Daoy (cell line): ENCODE measurements at regions not wholly inside any gene's neighbourhood (a gene's known extent, or its start where the extent isn't known, plus 50 kb on each side); places are given as distances from the start of the nearest gene placed in this dataset.
A peak's percentile ranks its signal among the peaks of the same experiment; 100 is the strongest.

Experiments
- DNase-seq: peaks from one replicate; pipeline ENCODE4 v3.0.0-alpha.2; 2015; ENCODE audit warnings: low read depth

DNA sequence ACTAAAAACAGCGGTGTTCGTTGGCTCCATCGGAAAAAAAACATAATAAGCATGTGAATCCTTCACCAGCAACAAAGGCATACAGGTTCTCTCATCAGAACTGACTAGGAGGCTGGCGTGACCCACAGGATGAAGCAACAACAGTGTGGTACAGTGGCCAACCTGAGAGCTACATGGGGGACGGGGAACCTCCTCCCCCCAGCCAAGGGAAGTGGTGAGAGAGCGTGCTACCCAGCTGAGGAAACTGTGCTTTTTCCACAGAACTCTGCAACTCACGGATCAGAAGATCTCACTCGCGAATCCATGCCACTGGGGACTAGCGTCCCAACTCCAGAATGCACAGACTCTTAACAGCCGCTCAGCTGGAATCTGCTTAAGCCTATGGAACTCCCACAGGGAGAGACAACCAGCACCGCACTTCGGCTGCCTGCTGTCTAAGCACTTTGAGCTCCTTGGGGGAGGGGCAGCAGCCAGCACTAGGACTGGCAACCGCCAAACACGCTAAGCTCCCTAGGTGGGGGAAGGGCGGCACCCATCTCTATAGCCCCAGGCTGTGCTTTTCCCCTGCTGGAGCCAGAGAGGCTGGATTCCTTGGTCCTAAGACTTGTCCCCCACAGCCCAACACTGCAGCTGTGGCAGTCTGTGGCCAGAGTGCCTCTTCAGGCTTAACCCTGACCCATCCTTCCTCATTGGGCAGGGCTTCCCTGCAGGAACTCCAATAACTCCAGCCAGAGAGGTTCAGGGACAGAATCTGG is 538.3 kb upstream of the BTBD3 start:
- no peak for DNase-seq

DNA sequence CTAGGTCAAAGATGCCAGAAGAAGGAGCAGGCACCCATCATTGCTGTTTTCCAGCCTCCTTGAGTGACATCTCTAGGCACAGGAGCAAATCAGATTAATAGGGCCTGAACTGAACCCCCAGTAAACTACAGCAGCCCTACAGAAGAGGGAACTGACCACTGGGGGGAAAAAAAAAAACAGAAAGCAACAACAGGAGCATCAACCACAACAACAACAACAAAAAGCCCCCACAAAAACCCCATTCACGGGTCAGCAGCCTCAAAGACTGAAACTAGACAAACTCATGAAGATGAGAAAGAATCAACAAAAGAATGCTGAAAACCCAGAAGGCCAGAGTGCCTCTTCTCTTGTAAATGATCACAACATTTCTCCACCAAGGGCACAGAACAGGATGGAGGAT is 537.4 kb upstream of the BTBD3 start:
- DNase-seq, result no peak

DNA sequence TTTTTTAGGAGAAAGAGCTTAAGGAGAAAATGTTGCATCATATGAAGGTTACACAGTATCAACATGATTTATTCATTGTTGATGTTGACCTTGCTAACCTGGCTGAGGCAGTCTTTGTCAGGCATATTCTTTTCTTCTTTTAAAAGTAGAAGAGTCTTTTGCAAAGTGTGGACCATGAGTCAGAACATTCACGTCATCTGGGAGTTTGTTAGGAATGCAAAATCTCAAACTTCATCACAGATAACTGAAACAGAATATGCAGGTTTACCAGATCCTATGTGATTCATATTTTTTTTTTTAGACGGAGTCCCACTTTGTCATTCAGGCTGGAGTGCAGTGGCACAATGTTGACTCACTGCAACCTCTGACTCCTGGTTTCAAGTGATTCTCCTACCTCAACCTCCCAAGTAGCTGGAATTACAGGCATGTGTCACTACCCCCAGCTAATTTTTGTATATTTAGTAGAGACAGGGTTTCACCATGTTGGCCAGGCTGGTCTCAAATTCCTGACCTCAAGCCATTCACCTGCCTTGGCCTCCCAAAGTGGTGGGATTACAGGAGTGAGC is 530.4 kb upstream of the BTBD3 start:
- peak; percentile 62 for DNase-seq

DNA sequence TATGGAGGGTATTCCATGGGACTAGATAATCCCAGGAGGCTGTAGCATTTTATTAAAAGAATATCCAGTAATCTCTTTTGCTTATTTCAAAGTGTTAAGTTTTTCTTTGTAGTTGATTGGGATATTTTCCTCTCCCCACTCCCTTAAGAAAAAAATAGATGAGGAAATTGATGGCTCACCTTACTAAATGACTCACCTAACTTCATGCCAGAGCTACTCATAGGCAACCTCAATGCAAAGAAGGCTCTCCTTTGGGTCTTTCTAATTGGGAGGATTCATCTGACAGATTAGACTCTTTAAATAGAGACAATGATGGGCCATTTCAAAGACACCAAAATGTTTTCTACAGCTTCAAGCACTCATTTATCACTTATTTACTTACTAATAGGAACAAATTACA is 528.5 kb upstream of the BTBD3 start:
- DNase-seq, result peak; percentile 15

DNA sequence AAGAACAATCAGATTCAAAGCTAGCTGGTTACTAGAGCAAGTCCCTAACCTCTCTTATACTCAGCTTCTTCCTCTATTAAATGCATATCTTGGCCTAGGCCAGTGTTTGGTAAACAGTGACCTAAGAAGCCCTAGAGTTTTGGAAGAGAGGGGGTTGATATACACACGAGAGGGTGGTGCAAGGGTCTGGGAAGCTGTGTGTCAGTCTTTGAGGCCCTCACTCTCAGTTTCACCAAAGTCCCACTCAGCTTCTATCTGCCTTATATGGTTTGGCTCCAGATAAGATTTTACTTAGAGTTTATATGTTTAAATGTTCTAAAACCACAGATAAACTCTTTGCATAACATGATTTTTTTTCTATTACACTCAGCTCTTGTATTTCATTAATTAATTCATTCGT is 526.1 kb upstream of the BTBD3 start:
- no peak for DNase-seq

DNA sequence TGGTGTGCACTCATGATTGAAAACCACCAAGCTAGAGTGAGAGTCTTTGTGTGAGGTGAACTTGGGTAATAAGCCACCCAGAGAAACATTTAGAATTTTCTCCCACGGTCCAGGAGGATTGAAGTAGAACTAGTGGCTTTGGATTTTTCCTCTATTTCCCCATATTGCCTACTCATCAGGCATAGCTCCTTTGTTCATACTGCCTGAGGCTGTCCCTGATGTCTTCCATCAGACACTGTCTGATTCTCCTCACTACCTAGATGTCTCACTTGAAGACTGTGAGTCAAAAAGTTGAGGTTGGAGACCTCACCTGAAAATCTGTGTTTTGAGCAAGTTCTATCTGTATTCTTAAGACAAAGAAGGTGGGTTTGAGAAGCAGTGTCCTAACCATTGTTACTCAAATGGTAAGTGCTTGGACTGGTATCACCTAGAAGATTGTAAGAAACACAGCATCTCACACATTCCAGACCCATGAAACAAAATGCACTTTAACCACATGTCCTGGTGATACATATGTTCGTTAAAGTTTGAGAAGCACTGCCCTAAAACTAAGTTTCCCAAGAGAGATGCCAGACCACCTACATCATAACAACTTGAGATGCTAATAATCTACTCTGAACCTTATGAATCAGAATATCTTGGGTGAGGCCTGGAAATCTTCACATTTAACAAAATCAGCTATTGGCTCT is 523.4 kb upstream of the BTBD3 start:
- DNase-seq, result peak; percentile 36

DNA sequence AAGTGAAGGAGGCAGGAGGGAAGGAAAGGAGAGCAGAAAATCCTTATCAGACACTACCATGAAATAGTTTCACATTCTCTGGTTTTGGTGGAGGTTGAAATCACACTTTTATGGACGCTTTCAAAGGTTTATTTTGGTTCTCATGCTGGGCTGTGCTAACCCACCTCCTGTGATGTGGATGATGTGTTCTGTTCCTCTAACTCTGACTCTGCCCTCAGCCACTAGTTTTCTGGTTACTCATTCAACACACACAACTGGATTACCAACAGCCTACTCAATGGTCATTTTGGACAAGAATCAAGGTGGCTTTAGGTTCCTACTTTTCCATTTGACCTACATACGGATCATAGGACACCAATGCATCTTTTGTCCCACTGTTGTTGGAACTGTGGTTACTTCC is 522.1 kb upstream of the BTBD3 start:
- DNase-seq, result no peak

DNA sequence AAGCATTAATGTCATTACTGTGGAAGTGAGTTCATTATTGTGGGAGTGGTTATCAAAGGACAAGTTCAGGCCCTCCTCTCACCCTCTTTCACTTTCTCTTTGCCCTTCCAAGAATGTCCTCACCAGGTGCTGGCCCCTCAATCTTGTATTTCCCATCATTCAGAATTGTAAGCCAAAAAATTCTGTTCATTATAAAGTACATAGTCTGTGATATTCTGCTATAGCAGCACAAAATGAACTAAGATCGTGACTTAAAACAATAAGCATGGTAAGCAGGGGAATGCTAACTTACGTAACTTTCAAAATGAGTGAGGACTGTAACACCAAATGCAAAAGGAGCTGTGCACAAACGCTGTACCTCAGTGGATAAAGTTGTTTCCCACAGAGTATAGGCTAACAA is 515.7 kb upstream of the BTBD3 start:
- DNase-seq, result peak; percentile 33

DNA sequence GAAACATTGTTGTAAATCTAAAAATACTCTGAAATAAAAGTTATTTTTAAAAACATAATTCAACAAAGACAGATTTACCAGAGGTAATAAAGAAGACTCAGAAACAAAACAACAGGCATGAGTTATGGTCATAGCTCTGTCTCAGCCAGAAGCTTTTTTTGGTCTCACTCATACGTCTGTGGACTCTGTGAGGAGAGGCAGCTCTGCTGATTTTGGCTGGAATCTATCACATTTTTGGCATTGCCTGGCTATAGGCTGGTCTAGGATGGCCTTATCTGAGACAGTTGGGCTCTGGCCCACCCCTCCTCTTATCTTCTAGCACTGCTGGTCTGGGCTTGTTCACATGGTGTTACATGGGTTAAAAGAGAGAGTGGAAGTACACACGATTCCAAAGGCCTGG is 514.0 kb upstream of the BTBD3 start:
- no peak for DNase-seq

DNA sequence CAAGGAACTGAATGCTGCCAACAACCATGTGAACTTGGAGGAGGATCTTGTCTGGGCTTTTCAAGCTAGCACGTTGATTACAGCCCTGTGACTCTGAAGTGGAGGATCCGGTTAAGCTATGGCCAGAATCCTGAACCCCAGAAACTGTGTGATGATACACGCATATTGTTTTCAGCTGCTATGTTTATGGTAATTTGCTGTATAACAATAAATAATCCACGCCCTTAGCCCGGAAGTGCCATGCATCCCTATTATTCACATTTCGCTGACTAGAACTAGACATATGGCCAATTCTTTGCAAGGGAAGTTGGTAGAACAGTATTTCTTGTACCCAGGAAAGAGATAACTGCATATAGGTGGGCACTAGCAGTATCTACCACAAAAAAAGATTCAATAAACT is 510.8 kb upstream of the BTBD3 start:
- no peak for DNase-seq

DNA sequence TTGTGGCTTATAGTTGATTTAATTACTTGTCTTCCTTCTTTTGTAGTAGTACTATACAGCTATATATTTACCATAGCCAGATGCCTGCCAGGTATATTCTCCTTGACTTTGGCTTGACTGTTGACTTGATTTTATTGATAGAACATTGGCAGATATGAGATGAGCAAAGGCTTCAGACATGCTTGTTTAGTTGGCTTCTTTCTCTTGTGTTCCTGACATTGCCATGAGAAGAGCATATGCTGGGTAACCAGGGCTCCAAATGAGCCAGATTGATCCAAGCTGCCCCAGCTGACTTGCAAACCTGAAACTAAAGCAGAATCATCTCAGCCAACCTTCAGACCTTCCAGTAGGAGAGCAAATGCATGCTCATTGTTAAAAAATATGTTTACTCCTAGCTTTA is 508.1 kb upstream of the BTBD3 start:
- no peak for DNase-seq

DNA sequence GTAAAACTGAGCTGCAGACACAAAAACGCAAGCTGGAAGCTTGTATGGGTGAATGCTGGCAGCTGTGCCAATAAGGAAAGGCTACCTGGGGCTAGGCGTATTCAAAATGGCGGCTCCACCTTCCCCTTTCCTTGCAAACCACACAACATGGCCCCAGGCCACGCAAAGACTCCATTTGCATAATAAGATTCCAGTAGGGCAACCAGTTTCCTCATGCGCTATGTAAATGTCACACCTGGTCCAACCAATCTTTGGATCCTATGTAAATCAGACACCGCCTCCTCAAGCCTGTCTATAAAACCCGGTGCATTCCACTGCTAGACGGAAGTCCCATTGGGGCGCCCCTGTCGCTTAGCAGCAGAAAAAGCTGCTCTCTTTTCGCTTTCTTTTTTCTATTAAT is 505.9 kb upstream of the BTBD3 start:
- no peak for DNase-seq

DNA sequence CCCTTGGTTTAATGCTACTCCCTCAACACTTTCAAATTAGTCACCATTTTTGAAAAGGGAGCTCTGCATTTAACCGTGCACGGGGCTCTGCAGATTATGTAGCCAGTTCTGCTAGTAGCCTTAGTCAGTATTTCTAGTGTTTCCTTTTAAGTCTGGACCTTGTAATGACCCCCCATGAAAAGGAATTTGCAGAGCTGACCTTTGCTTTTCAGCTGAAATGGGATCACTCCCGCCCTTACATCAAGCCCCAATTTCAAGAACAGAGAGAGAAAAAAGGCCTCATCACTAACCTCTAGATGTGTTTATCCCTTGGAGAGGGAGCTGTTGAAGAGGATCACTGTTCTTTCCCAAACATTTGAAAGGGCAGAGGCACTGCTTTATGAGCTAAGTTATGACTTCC is 490.7 kb upstream of the BTBD3 start:
- no peak for DNase-seq

DNA sequence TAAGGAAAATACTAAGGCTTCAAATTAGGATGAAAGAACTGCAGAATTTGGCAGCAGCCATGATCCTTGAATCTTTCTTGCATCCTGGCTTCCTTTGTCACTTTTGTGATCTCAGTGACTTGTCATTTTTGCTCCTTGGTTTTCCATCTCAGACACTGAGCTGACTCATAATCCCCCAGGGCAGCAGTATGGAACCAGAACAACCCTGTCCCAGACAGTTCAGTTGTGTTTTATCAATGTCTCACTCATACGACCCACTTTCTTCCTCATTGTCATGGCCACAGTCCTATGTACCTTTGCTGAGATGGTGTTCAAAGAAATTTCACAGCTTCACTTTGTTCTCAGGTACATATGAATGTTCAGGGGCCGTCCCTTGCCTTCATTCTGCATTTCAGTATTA is 488.5 kb upstream of the BTBD3 start:
- DNase-seq, result peak; percentile 50

DNA sequence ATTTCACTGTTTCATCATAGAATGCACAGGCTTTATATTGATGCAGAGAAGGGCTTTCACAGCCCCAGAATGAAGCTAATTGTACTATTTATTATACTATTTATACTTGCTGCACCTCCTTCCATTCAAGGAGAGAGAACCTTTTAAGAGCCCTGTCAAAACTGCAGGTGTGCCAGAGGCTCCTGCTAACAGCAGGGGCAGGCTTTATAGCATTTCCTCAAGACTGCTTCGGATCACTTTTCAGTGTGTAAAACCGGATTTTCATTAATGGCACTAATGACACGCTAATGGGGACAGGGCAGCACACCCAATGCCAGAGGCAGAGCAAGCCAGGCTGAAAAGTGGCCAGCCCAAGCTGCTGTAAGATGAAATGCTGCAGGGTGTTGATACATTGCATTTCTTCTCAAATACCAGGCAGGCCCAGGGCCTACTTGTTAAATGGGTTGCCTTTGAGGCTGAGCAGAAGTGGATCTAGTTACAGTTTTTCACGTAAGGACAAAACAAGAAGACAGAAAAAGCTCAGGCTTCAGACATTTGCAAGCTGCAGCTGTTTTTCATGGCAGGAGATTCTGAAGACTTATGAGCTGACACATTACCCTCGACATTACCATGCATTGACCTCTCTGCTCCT is 487.7 kb upstream of the BTBD3 start:
- DNase-seq, result no peak

DNA sequence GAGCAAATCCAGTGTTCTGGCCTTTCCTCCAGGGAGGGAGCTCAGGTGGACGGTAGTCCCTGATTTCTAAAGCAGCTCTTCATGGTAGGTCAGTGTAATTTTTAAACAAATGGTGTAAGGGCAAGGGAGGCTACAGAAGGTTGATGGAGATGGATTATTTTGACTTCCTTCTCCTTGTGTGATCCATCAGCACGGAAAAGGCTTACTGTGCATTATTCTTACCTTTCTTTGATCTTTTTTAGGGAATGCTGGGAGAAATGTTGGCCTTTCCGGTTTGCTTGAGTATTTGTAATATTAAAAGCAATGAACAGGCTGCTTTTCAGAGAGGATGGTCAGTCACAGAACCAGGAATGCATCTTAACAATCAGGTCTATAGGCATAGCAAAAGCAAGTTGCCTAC is 487.0 kb upstream of the BTBD3 start:
- DNase-seq, result no peak

DNA sequence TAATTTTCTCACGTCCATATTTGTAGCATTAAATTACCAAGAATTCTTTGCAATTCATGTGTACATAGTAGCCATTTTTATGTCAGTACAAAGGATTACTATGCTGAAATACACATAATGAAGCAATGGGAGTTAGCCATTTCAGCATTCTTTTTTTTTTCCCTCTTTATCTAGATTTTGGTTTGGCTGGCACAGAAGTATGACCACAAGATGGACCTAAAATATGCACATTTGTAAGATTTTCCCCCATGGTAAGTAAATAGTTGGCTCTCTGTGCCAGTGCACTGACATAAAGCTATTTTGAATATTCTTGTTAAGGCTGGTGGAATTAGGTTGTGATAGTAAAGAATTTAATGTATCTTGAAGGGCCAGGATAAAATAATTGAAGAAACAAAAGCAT is 486.1 kb upstream of the BTBD3 start:
- DNase-seq, result peak; percentile 22

DNA sequence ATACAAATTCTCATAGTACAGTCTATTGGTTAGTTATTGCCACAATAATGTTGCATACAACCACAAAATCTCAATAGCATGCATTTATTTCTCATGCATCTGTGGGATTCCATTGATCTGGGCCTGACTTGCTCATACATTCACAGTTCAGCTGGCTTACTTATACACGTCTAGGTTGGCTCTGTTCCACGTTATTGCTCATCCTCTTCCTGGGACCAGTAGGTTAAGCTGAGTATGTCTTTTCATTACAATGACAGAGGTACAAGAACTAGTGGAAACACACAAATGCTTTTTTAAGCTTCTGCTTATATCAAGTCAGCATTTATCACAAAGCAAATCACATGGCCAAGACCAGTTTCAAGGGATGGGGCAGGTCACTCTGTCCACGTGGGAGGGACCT is 485.3 kb upstream of the BTBD3 start:
- DNase-seq, result peak; percentile 69

DNA sequence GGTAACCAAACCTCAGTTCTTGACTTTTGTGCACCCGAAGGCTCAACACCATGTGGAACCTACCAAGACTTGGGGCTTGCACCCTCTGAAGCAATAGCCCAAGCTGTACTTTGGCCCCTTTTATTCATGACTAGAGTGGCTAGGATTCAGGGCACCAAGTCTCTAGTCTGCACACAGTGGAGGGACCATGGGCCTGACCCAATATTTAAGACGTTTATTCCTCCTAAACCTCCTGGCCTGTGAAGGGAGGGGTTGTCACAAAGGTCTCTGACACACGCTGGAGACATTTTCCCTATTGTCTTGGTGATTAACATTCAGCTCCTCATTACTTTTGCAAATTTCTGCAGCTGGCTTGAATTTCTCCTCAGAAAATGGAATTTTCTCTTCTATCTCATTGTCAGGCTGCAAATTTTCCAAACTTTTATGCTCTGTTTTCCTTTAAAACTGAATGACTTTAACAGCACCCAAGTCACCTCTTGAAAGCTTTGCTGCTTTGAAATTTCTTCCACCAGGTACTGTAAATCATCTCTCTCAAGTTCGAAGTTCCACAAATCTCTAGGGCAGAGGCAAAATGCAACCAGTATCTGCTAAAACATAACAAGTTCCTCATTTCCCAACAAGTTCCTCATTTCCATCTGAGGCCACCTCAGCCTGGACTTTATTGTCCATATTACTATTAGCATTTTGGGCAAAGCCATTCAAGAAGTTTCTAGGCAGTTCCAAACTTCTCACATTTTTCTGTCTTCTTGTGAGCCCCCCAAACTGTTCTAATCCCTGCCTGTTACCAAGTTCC is 481.4 kb upstream of the BTBD3 start:
- DNase-seq, result no peak

DNA sequence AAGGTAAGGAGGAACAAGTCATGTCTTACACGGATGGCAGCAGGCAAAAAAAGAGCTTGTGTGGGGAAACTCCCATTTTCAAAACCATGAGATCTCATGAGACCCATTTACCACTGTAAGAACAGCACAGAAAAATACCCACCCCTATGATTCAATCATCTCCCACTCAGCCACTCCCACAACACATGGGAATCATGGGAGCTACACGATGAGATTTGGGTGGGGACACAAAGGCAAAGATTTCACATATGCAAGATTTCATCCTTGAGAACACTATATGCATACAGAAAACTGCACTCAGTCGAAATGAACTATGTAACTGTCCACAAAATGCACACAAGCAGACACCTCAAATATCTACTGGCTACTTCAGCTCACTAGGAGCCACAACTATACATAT is 480.6 kb upstream of the BTBD3 start:
- DNase-seq, result no peak

DNA sequence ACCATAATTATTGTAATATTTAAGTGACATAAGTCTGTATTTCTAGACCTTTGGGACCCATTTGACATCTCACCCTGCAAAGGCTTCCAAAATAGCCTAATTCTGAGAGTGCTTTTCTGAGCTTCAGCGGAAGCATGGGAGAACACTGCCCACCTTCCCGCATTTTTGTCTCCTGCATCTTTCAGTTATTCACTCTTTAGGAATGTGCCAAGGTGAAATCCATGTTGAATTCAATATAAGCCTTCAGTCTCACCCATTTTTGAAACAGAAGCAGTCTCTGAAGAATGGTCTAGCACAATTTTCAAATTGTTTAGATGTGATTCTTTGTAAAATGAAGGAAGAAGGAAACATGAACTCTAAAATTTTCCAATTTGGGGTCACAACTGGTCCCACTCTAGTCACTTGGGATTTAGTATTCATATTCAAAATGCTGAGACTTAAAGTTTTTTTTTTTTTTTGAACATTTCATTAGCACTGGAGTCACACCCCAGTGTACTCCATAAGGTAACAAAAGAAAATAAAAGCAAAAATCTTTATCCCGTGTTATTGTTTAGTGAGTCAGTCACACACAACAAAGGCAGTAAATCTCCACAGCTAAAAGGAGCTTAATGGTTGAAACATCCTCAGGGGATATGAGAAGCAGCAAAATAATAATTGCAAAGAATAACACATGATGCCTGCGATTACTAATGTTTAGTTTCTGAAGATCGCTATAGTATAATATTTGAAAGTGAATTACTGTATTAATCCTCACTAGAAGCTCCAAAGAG is 479.9 kb upstream of the BTBD3 start:
- DNase-seq, result no peak
